Stimulated activated naive CD8-positive, alpha-beta T cell treated with anti-CD3 and anti-CD28 coated beads, Interleukin-15, amount 100 ng/mL, for 72 hours (primary cell): ENCODE measurements at regions not wholly inside any gene's neighbourhood (a gene's known extent, or its start where the extent isn't known, plus 50 kb on each side); places are given as distances from the start of the nearest gene placed in this dataset.
A peak's percentile ranks its signal among the peaks of the same experiment; 100 is the strongest.

Experiments used
- ATAC-seq: fragments of 150-1000 bp; cut with Tn5 transposase; 2 replicates; pipeline ENCODE4 v1.10.0; 2021; ENCODE audit warnings: mild to moderate bottlenecking, moderate library complexity
- DNase-seq, 2 donors: peaks; one replicate each; pipeline ENCODE4 v3.0.0; 2021 to 2022
- H3K27ac Mint-ChIP-seq, 2 donors: one replicate each; pipeline ENCODE4 v1.8.0; 2022; ENCODE audit warnings: mild to moderate bottlenecking in 2 of 2, mixed read lengths in 2 of 2, moderate library complexity in 2 of 2
- H3K27me3 Mint-ChIP-seq: one replicate; pipeline ENCODE4 v1.8.0; 2022; ENCODE audit warnings: mixed read lengths
- H3K4me1 Mint-ChIP-seq: one replicate; pipeline ENCODE4 v1.8.0; 2022; ENCODE audit warnings: mild to moderate bottlenecking, mixed read lengths
- H3K4me3 Mint-ChIP-seq, 2 donors: one replicate each; pipeline ENCODE4 v1.8.0; 2022; ENCODE audit warnings: mild to moderate bottlenecking in 2 of 2, mixed read lengths in 2 of 2, moderate library complexity in 1 of 2
- H3K9me3 Mint-ChIP-seq, 2 donors: one replicate each; pipeline ENCODE4 v1.8.0; 2022; ENCODE audit warnings: mixed read lengths in 2 of 2

GRCh38 chr7:98531717-98532116, 85.4 kb upstream of the NPTX2 start:
- DNase-seq: no peak
- Mint-ChIP-seq H3K4me3 (no peak overlapping the region), H3K27me3 (no peaks in the 10 kb centered on the region), H3K4me1 (no peaks in the 10 kb centered on the region), H3K9me3 (peaks cover 11 to 37% of the 10 kb centered on the region in 2 donors), H3K27ac (no peak overlapping the region)
- no peak for ATAC-seq

GRCh38 chr7:98528079-98528478, 89.0 kb upstream of the NPTX2 start:
- no peaks in the 10 kb centered on the region for H3K27me3 Mint-ChIP-seq
- ATAC-seq (no peak), DNase-seq (no peak)
- peaks cover 4 to 30% of the 10 kb centered on the region in 2 donors for H3K9me3 Mint-ChIP-seq
- H3K27ac Mint-ChIP-seq: no peak overlapping the region
- H3K4me1 Mint-ChIP-seq: no peaks in the 10 kb centered on the region
- H3K4me3 Mint-ChIP-seq: no peak overlapping the region

GRCh38 chr7:98526059-98526458, 91.0 kb upstream of the NPTX2 start:
- H3K27me3 Mint-ChIP-seq: no peaks in the 10 kb centered on the region
- no peak overlapping the region for H3K27ac Mint-ChIP-seq
- DNase-seq (no peak), ATAC-seq (no peak)
- H3K4me3 Mint-ChIP-seq: no peak overlapping the region
- peaks cover 0 to 23% of the 10 kb centered on the region in 2 donors for H3K9me3 Mint-ChIP-seq
- H3K4me1 Mint-ChIP-seq: no peaks in the 10 kb centered on the region

- Mint-ChIP-seq H3K4me3 (no peak overlapping the region), H3K4me1 (no peaks in the 10 kb centered on the region), H3K9me3 (peaks cover 0 to 21% of the 10 kb centered on the region in 2 donors), H3K27ac (no peak overlapping the region), H3K27me3 (no peaks in the 10 kb centered on the region)
- DNase-seq: no peak
- no peak for ATAC-seq
Observed at GRCh38 chr7:98521089-98521692, 95.9 kb upstream of the NPTX2 start.

- Mint-ChIP-seq H3K27me3 (no peaks in the 10 kb centered on the region), H3K4me1 (no peaks in the 10 kb centered on the region), H3K4me3 (no peak overlapping the region), H3K27ac (no peak overlapping the region), H3K9me3 (peaks cover 0 to 21% of the 10 kb centered on the region in 2 donors)
- DNase-seq (no peak), ATAC-seq (no peak)
Observed at GRCh38 chr7:98520356-98520951, 96.6 kb upstream of the NPTX2 start.

- Mint-ChIP-seq H3K4me1 (no peaks in the 10 kb centered on the region), H3K9me3 (peaks cover 0 to 13% of the 10 kb centered on the region in 2 donors), H3K27ac (peak overlapping the region in 1 of 2 donors; percentile 84), H3K27me3 (no peaks in the 10 kb centered on the region), H3K4me3 (no peak overlapping the region)
- no peak for ATAC-seq
- DNase-seq: no peak
Observed at GRCh38 chr7:98518159-98518947, 98.7 kb upstream of the NPTX2 start.

GRCh38 chr7:98515201-98515600, 101.9 kb upstream of the NPTX2 start:
- no peak for ATAC-seq
- H3K4me1 Mint-ChIP-seq: no peaks in the 10 kb centered on the region
- H3K4me3 Mint-ChIP-seq: no peak overlapping the region
- DNase-seq: no peak
- no peak overlapping the region for H3K27ac Mint-ChIP-seq
- H3K27me3 Mint-ChIP-seq: peaks cover 8% of the 10 kb centered on the region
- peaks cover 0 to 13% of the 10 kb centered on the region in 2 donors for H3K9me3 Mint-ChIP-seq

GRCh38 chr7:98514211-98515031, 102.7 kb upstream of the NPTX2 start:
- ATAC-seq (no peak), DNase-seq (no peak)
- H3K9me3 Mint-ChIP-seq: peaks cover 0 to 13% of the 10 kb centered on the region in 2 donors
- H3K4me3 Mint-ChIP-seq: no peak overlapping the region
- H3K4me1 Mint-ChIP-seq: no peaks in the 10 kb centered on the region
- peak overlapping the region in 1 of 2 donors; percentile 1 for H3K27ac Mint-ChIP-seq
- peaks cover 8% of the 10 kb centered on the region for H3K27me3 Mint-ChIP-seq

- ATAC-seq (no peak), DNase-seq (no peak)
- Mint-ChIP-seq H3K27ac (no peak overlapping the region), H3K27me3 (peaks cover 8% of the 10 kb centered on the region), H3K9me3 (peaks cover 0 to 11% of the 10 kb centered on the region in 2 donors), H3K4me1 (no peaks in the 10 kb centered on the region), H3K4me3 (no peak overlapping the region)
Observed at GRCh38 chr7:98511175-98511574, 105.9 kb upstream of the NPTX2 start.

- Mint-ChIP-seq H3K4me1 (no peaks in the 10 kb centered on the region), H3K27ac (no peak overlapping the region), H3K27me3 (peaks cover 8% of the 10 kb centered on the region), H3K4me3 (no peak overlapping the region), H3K9me3 (peaks cover 0 to 11% of the 10 kb centered on the region in 2 donors)
- ATAC-seq (no peak), DNase-seq (no peak)
Observed at GRCh38 chr7:98509836-98510235, 107.2 kb upstream of the NPTX2 start.

- no peak for DNase-seq
- H3K27me3 Mint-ChIP-seq: peaks cover 27% of the 10 kb centered on the region
- no peaks in the 10 kb centered on the region for H3K4me1 Mint-ChIP-seq
- H3K9me3 Mint-ChIP-seq: peaks cover 0 to 5% of the 10 kb centered on the region in 2 donors
- no peak for ATAC-seq
- H3K27ac Mint-ChIP-seq: no peak overlapping the region
- no peak overlapping the region for H3K4me3 Mint-ChIP-seq
Observed at GRCh38 chr7:98506471-98506870, 105.6 kb upstream of the BAIAP2L1 start.

- no peaks in the 10 kb centered on the region for H3K4me1 Mint-ChIP-seq
- H3K27ac Mint-ChIP-seq: no peak overlapping the region
- H3K27me3 Mint-ChIP-seq: peaks cover 20% of the 10 kb centered on the region
- peaks cover 6 to 23% of the 10 kb centered on the region in 2 donors for H3K9me3 Mint-ChIP-seq
- no peak overlapping the region for H3K4me3 Mint-ChIP-seq
- DNase-seq (no peak), ATAC-seq (no peak)
Observed at GRCh38 chr7:98500764-98501163, 99.9 kb upstream of the BAIAP2L1 start.

GRCh38 chr7:98496618-98497017, 95.7 kb upstream of the BAIAP2L1 start:
- no peak overlapping the region for H3K4me3 Mint-ChIP-seq

GRCh38 chr7:98495200-98495955, 94.5 kb upstream of the BAIAP2L1 start:
- H3K9me3 Mint-ChIP-seq: peaks cover 6 to 30% of the 10 kb centered on the region in 2 donors
- peak overlapping the region; percentile 42 to 65 for H3K27ac Mint-ChIP-seq
- no peak overlapping the region for H3K4me3 Mint-ChIP-seq
- no peak for ATAC-seq
- H3K4me1 Mint-ChIP-seq: no peaks in the 10 kb centered on the region
- H3K27me3 Mint-ChIP-seq: no peaks in the 10 kb centered on the region
- DNase-seq: no peak

More at GRCh38 chr7:98496618-98497017, 95.7 kb upstream of the BAIAP2L1 start:
- ATAC-seq (no peak), DNase-seq (no peak)
- Mint-ChIP-seq H3K4me1 (no peaks in the 10 kb centered on the region), H3K9me3 (peaks cover 6 to 30% of the 10 kb centered on the region in 2 donors), H3K27me3 (no peaks in the 10 kb centered on the region), H3K27ac (no peak overlapping the region)
